ENCODE measurements at regions not wholly inside any gene's neighbourhood (a gene's known extent, or its start where the extent isn't known, plus 50 kb on each side); places are given as distances from the start of the nearest gene placed in this dataset.

GRCh38 chr2:62319070-62319469 lies 123.2 kb downstream of the B3GNT2 start:
- Histone ChIP-seq H3K27ac (ENCODE audit: low read length) (no peak overlapping the region), H4K20me1 (ENCODE audit: insufficient read depth) (no peaks in the 10 kb centered on the region), H3K79me2 (replicated peaks; ENCODE audit: insufficient read depth, low read length) (no peaks in the 10 kb centered on the region), H3K9ac (ENCODE audit: low read length) (no peak overlapping the region), H3K27me3 (ENCODE audit: insufficient read depth, low read depth, low read length) (no peaks in the 10 kb centered on the region), H3K9me2 (ENCODE audit: insufficient read depth, low read length) (no peaks in the 10 kb centered on the region), H3K4me3 (ENCODE audit: low read length) (no peak overlapping the region), H3K4me2 (ENCODE audit: low read length) (no peak overlapping the region), H3F3A (ENCODE audit: insufficient read depth, low read length, poor library complexity, severe bottlenecking) (no peaks in the 10 kb centered on the region), H3K9me3 (ENCODE audit: low read length) (no peaks in the 10 kb centered on the region), H2AFZ (ENCODE audit: low read depth, low read length) (no peak overlapping the region), H3K36me3 (ENCODE audit: insufficient read depth, low read length) (no peaks in the 10 kb centered on the region)
- TF ChIP-seq TAF1 (IDR thresholded peaks at IDR 0.05; ENCODE audit: low read depth) (no peak), SMC3 (conservative IDR thresholded peaks at IDR 0.05; ENCODE audit: poor library complexity) (no peak), MXI1 (conservative IDR thresholded peaks at IDR 0.05; ENCODE audit: poor library complexity, severe bottlenecking) (no peak), POLR2AphosphoS5 (IDR thresholded peaks at IDR 0.05) (no peak), REST (IDR thresholded peaks at IDR 0.05; ENCODE audit: borderline replicate concordance) (no peak), EZH2 (IDR thresholded peaks at IDR 0.05; ENCODE audit: borderline replicate concordance, insufficient read depth, low read length, poor library complexity, severe bottlenecking) (no peak), EP300 (conservative IDR thresholded peaks at IDR 0.05; ENCODE audit: poor library complexity, severe bottlenecking) (no peak)
- TF ChIP-seq, protein P1, sequence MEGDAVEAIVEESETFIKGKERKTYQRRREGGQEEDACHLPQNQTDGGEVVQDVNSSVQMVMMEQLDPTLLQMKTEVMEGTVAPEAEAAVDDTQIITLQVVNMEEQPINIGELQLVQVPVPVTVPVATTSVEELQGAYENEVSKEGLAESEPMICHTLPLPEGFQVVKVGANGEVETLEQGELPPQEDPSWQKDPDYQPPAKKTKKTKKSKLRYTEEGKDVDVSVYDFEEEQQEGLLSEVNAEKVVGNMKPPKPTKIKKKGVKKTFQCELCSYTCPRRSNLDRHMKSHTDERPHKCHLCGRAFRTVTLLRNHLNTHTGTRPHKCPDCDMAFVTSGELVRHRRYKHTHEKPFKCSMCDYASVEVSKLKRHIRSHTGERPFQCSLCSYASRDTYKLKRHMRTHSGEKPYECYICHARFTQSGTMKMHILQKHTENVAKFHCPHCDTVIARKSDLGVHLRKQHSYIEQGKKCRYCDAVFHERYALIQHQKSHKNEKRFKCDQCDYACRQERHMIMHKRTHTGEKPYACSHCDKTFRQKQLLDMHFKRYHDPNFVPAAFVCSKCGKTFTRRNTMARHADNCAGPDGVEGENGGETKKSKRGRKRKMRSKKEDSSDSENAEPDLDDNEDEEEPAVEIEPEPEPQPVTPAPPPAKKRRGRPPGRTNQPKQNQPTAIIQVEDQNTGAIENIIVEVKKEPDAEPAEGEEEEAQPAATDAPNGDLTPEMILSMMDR (IDR thresholded peaks at IDR 0.05; ENCODE audit: poor library complexity, severe bottlenecking) = no peak

DNA sequence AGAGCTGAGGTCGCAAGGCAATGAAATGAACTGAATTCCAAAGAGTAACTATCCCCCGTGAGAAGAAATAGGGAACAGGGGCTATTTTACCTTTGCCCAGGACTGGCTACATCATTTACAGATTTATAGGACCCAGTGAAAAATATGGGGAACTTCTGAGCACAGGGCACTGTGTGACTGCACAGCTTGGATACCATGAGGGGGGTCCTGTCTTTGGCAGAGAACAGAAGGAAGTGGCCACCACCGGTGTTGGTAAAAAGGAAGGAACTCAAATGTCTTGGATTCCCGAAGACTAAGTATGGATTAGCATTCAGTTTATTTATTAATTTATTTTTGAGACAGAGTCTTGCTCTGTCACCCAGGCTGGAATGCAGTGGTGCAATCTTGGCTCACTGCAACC lies 119.6 kb downstream of the B3GNT2 start:
- Histone ChIP-seq H3K79me2 (replicated peaks; ENCODE audit: insufficient read depth, low read length) (no peaks in the 10 kb centered on the region), H3K9me2 (ENCODE audit: insufficient read depth, low read length) (no peaks in the 10 kb centered on the region), H3K36me3 (ENCODE audit: insufficient read depth, low read length) (no peaks in the 10 kb centered on the region), H4K20me1 (ENCODE audit: insufficient read depth) (no peaks in the 10 kb centered on the region), H3K27ac (ENCODE audit: low read length) (no peak overlapping the region), H2AFZ (ENCODE audit: low read depth, low read length) (no peak overlapping the region), H3F3A (ENCODE audit: insufficient read depth, low read length, poor library complexity, severe bottlenecking) (no peaks in the 10 kb centered on the region), H3K9ac (ENCODE audit: low read length) (no peak overlapping the region), H3K4me3 (ENCODE audit: low read length) (no peak overlapping the region), H3K4me2 (ENCODE audit: low read length) (no peak overlapping the region), H3K27me3 (ENCODE audit: insufficient read depth, low read depth, low read length) (no peaks in the 10 kb centered on the region), H3K9me3 (ENCODE audit: low read length) (no peaks in the 10 kb centered on the region)
- TF ChIP-seq EP300 (conservative IDR thresholded peaks at IDR 0.05; ENCODE audit: poor library complexity, severe bottlenecking) = no peak
- TF ChIP-seq MXI1 (conservative IDR thresholded peaks at IDR 0.05; ENCODE audit: poor library complexity, severe bottlenecking) = no peak
- no peak for TF ChIP-seq SMC3 (conservative IDR thresholded peaks at IDR 0.05; ENCODE audit: poor library complexity)
- TF ChIP-seq RAD21 (conservative IDR thresholded peaks at IDR 0.05) = no peak
- no peak for TF ChIP-seq POLR2AphosphoS5 (IDR thresholded peaks at IDR 0.05)
- no peak for TF ChIP-seq EZH2 (IDR thresholded peaks at IDR 0.05; ENCODE audit: borderline replicate concordance, insufficient read depth, low read length, poor library complexity, severe bottlenecking)
- TF ChIP-seq TAF1 (IDR thresholded peaks at IDR 0.05; ENCODE audit: low read depth) = no peak
- TF ChIP-seq REST (IDR thresholded peaks at IDR 0.05; ENCODE audit: borderline replicate concordance) = no peak
- TF ChIP-seq, protein P1 (IDR thresholded peaks at IDR 0.05; ENCODE audit: poor library complexity, severe bottlenecking) = no peak
